ENCODE measurements at regions not wholly inside any gene's neighbourhood (a gene's known extent, or its start where the extent isn't known, plus 50 kb on each side); places are given as distances from the start of the nearest gene placed in this dataset.

DNA sequence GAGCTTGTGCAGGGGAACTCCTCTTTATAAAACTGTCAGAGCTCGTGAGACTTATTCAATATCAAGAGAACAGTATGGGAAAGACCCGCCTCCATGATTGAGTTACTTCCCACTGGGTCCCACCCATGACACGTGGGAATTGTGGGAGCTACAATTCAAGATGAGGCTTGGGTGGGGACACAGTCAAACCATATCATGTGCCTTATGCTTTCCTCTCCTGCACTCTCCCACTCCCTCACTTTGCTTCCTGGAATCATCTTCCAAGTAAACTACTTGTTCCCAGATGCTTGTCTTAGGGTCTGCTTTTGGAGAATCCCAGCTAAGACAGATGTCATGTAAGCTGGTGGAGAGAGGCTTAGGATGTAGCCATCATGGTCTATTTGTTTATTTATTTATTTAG is 271.2 kb downstream of the HAPSTR1 start:
- WGBS, 2 donors = 82 to 88% methylated on average over 3 of the region's 3 CpGs
- Histone ChIP-seq H3K36me3 (no peaks in the 10 kb centered on the region), H3K4me3 (no peak overlapping the region), H3K27me3 (no peaks in the 10 kb centered on the region), H3K9me3 (no peaks in the 10 kb centered on the region), H3K27ac (no peak overlapping the region), H3K4me1 (peaks cover 0 to 10% (median 7%) of the 10 kb centered on the region in 4 donors)
- intact Hi-C loops (cut with DNase I) = no loop called here
- DNase-seq = no peak
- TF ChIP-seq EP300 (IDR thresholded peaks at IDR 0.05) (no peak), POLR2AphosphoS5 (IDR thresholded peaks at IDR 0.05) (no peak), POLR2A (IDR thresholded peaks at IDR 0.05) (no peak)
- TF ChIP-seq, protein P1, sequence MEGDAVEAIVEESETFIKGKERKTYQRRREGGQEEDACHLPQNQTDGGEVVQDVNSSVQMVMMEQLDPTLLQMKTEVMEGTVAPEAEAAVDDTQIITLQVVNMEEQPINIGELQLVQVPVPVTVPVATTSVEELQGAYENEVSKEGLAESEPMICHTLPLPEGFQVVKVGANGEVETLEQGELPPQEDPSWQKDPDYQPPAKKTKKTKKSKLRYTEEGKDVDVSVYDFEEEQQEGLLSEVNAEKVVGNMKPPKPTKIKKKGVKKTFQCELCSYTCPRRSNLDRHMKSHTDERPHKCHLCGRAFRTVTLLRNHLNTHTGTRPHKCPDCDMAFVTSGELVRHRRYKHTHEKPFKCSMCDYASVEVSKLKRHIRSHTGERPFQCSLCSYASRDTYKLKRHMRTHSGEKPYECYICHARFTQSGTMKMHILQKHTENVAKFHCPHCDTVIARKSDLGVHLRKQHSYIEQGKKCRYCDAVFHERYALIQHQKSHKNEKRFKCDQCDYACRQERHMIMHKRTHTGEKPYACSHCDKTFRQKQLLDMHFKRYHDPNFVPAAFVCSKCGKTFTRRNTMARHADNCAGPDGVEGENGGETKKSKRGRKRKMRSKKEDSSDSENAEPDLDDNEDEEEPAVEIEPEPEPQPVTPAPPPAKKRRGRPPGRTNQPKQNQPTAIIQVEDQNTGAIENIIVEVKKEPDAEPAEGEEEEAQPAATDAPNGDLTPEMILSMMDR (IDR thresholded peaks at IDR 0.05) = no peak

DNA sequence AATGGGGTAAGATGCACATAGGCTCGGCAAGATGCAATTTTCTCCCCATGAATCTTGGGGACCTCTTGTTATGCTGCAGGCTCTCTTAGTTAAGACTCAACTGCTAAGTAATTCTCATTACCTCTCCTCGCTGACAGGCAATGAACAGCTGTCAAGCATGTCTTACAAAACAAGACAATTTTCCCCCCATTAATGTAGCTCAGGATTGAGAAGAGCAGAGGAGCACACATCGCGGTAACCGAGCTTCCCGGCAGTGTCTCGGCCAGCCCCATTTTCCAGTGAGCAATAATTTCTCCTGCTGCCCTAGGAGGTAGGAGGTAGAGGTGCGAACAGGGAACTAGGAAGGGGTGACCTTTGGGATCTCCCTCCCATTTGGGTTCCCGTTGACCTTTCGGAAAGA is 272.1 kb downstream of the HAPSTR1 start:
- no peak overlapping the region for H3K27ac ChIP-seq
- H3K4me3 ChIP-seq = no peak overlapping the region
- DNase-seq = no peak
- H3K27me3 ChIP-seq = no peaks in the 10 kb centered on the region
- H3K4me1 ChIP-seq = peaks cover 0 to 10% (median 7%) of the 10 kb centered on the region in 4 donors
- H3K36me3 ChIP-seq = no peaks in the 10 kb centered on the region
- no peak for TF ChIP-seq POLR2AphosphoS5 (IDR thresholded peaks at IDR 0.05)
- TF ChIP-seq, protein P1 (IDR thresholded peaks at IDR 0.05) = no peak
- no peak for TF ChIP-seq POLR2A (IDR thresholded peaks at IDR 0.05)
- TF ChIP-seq EP300 (IDR thresholded peaks at IDR 0.05) = no peak
- intact Hi-C loops (cut with DNase I) = no loop called here
- 88 to 96% methylated on average over 10 of the region's 10 CpGs for WGBS, 2 donors
- no peaks in the 10 kb centered on the region for H3K9me3 ChIP-seq

DNA sequence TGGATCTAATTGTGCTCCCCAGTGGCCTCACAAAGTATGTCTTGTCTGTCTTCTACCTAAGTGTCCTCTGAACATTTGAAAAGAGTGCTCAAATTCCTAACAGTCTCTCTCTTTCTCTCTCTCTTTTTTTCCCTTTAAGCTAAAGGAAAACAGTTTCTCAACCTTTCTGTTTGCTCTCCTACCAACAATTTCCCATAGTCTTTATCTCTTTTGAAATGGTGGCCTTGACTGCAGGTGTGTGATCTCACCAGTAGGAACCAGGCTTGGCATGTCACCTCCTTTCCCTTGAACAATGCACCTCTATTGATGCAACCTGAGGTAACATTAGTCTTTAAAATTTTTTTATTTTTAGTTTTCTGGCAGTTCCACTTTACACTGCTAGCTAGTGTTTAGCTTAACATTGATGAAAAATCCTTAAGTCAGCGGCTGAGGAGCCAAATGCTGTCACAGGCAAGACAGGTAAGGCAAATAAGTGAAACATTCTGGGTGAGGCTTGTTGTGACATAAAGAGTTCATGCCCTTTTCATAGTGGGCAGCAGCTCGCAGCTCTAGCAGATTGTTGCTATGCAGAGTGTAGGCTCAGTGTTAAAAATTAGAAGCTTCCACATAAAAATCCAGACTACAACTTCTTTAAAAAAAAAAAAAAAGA is 273.4 kb downstream of the HAPSTR1 start:
- Histone ChIP-seq H3K9me3 (no peaks in the 10 kb centered on the region), H3K4me3 (no peak overlapping the region), H3K27ac (peak overlapping the region; percentile 44 to 72 (median 66)), H3K4me1 (peaks cover 0 to 10% (median 7%) of the 10 kb centered on the region in 4 donors), H3K27me3 (no peaks in the 10 kb centered on the region), H3K36me3 (no peaks in the 10 kb centered on the region)
- intact Hi-C loops (cut with DNase I) = loop anchor here (5.0 kb wide), 1 partner anchor 122 kb away; no protein-coding TSS in a partner anchor
- TF ChIP-seq POLR2AphosphoS5 (IDR thresholded peaks at IDR 0.05) = no peak
- TF ChIP-seq EP300 (IDR thresholded peaks at IDR 0.05) = no peak
- TF ChIP-seq POLR2A (IDR thresholded peaks at IDR 0.05) = no peak
- TF ChIP-seq, protein P1 (IDR thresholded peaks at IDR 0.05) = no peak
- DNase-seq = no peak
- WGBS, 2 donors = 68% methylated on average over 2 of the region's 2 CpGs

DNA sequence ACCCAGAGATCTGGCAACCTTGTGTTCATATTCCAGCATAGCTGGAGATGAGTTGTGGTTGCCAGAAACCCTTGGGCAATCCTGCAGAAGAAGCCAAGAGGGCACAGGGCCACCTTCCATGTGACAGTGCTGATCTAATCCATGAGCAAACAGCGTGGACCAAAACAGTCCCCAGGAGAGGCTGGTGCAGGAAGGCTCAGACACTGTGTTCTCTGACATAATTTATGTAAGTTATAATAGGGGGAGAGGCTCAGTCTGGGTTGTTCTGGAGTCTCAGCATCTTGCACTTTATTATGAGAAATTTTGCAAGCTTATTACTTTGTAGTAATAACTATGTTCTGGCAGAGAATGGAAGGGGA is 273.9 kb downstream of the HAPSTR1 start:
- WGBS, 2 donors = 9 to 33% methylated on average over 1 of the region's 1 CpG
- H3K27ac ChIP-seq = peak overlapping the region; percentile 59 to 72 (median 66)
- TF ChIP-seq POLR2AphosphoS5 (IDR thresholded peaks at IDR 0.05) = peak; percentile 81 to 90 (median 86)
- TF ChIP-seq, protein P1 (IDR thresholded peaks at IDR 0.05) = no peak
- peak in 3 of 4 donors; percentile 83 to 86 (median 85) for TF ChIP-seq EP300 (IDR thresholded peaks at IDR 0.05)
- peaks cover 0 to 10% (median 7%) of the 10 kb centered on the region in 4 donors for H3K4me1 ChIP-seq
- DNase-seq = peak; percentile 97
- no peak overlapping the region for H3K4me3 ChIP-seq
- H3K36me3 ChIP-seq = no peaks in the 10 kb centered on the region
- intact Hi-C loops (cut with DNase I) = loop anchor here (5.0 kb wide), 1 partner anchor 122 kb away; no protein-coding TSS in a partner anchor
- no peaks in the 10 kb centered on the region for H3K27me3 ChIP-seq
- H3K9me3 ChIP-seq = no peaks in the 10 kb centered on the region

Data from sigmoid colon (tissue), 6 donors.